CD4-positive, alpha-beta T cell (primary cell): ENCODE measurements at regions not wholly inside any gene's neighbourhood (a gene's known extent, or its start where the extent isn't known, plus 50 kb on each side); places are given as distances from the start of the nearest gene placed in this dataset.

Source experiments
- ATAC-seq: fragments of 200-7000 bp; cut with Tn5 transposase; one replicate; pipeline ENCODE4 v1.10.0; 2022; ENCODE audit warnings: mild to moderate bottlenecking; ENCODE audit not compliant: poor library complexity
- CTCF ChIA-PET: fragments of 350-600 bp; sonication (Branson Sonifier 250); formaldehyde crosslinking; loops from one replicate; lab custom pipeline; 2021; ENCODE audit warnings: antibody characterized with exemption, inconsistent platforms; lab: Charles Lee
- POLR2A ChIA-PET: fragments of 350-600 bp; sonication (Branson Sonifier 250); formaldehyde crosslinking; loops from one replicate; lab custom pipeline; 2021; ENCODE audit warnings: antibody characterized with exemption, inconsistent platforms; lab: Charles Lee
- DNase-seq, 14 experiments: peaks; one replicate each; pipeline ENCODE4 v3.0.0-alpha.2; 2013 to 2020; ENCODE audit warnings: mixed read lengths in 2 of 14
- H3K27ac ChIP-seq, 2 donors: one replicate each; pipeline versions ENCODE4 v1.5.1 to v1.7.0; 2013; ENCODE audit warnings: low read length in 2 of 2, low read depth in 1 of 2, mild to moderate bottlenecking in 1 of 2
- H3K27me3 ChIP-seq, 2 experiments: 1 replicate in 1 of 2; 2 replicates in 1 of 2; pipeline versions ENCODE4 v1.6.1 to v1.7.0; 2013; ENCODE audit warnings: low read length in 2 of 2, control low read depth in 1 of 2, mild to moderate bottlenecking in 1 of 2, moderate library complexity in 1 of 2; ENCODE audit not compliant: insufficient read depth in 2 of 2, control insufficient read depth in 1 of 2
- H3K36me3 ChIP-seq: one replicate; pipeline ENCODE4 v1.6.1; 2013; ENCODE audit warnings: low read length, control low read depth; ENCODE audit not compliant: insufficient read depth
- H3K4me1 ChIP-seq: one replicate; pipeline ENCODE4 v1.6.1; 2013; ENCODE audit warnings: low read length, control low read depth; ENCODE audit not compliant: insufficient read depth
- H3K4me3 ChIP-seq: one replicate; pipeline ENCODE4 v1.5.1; 2013; ENCODE audit warnings: mild to moderate bottlenecking, low read length, moderate library complexity
- H3K9me3 ChIP-seq, 2 experiments: 1 replicate in 1 of 2; 2 replicates in 1 of 2; pipeline versions ENCODE4 v1.6.1 to v1.7.0; 2013; ENCODE audit warnings: low read length in 2 of 2, mild to moderate bottlenecking in 2 of 2, control low read depth in 1 of 2, moderate library complexity in 1 of 2; ENCODE audit not compliant: control insufficient read depth in 1 of 2, insufficient read depth in 1 of 2
- H3K27ac Mint-ChIP-seq: one replicate; pipeline ENCODE4 v1.8.0; 2020; ENCODE audit warnings: mixed read lengths
- H3K27me3 Mint-ChIP-seq: one replicate; pipeline ENCODE4 v1.8.0; 2021; ENCODE audit warnings: mixed read lengths
- H3K36me3 Mint-ChIP-seq: one replicate; pipeline ENCODE4 v1.8.0; 2021; ENCODE audit warnings: low read depth, mixed read lengths
- H3K4me1 Mint-ChIP-seq: one replicate; pipeline ENCODE4 v1.8.0; 2021; ENCODE audit warnings: low read depth, mixed read lengths
- H3K4me3 Mint-ChIP-seq: one replicate; pipeline ENCODE4 v1.8.0; 2020; ENCODE audit warnings: mild to moderate bottlenecking, mixed read lengths
- H3K9me3 Mint-ChIP-seq: one replicate; pipeline ENCODE4 v1.8.0; 2020; ENCODE audit warnings: mixed read lengths
- CTCF ChIP-seq: fragments of 200-600 bp; IDR thresholded peaks from one replicate; pipeline ENCODE4 v1.8.0; 2022; ENCODE audit warnings: antibody characterized with exemption, mild to moderate bottlenecking
- intact Hi-C, 2 experiments: fragments of 100-400 bp; cut with DNase I in 1 of 2; cut with micrococcal nuclease in 1 of 2; formaldehyde crosslinking; loops; one replicate each; pipeline versions ENCODE4 v1.15.1 to v1.9.0; 2023 to 2025; cut with DNase I, micrococcal nuclease

GRCh38 chr4:149980121-149980682 lies 98.0 kb upstream of the DCLK2 start:
- no peaks in the 10 kb centered on the region for H3K36me3 Mint-ChIP-seq
- no peak for TF ChIP-seq CTCF
- no peak overlapping the region for H3K27ac ChIP-seq
- ATAC-seq = no peak
- H3K36me3 ChIP-seq = no peaks in the 10 kb centered on the region
- no peaks in the 10 kb centered on the region for H3K27me3 ChIP-seq
- peaks cover 3% of the 10 kb centered on the region for H3K27me3 Mint-ChIP-seq
- no peaks in the 10 kb centered on the region for H3K4me1 Mint-ChIP-seq
- POLR2A ChIA-PET = no interaction called here
- H3K9me3 Mint-ChIP-seq = no peaks in the 10 kb centered on the region
- H3K4me3 ChIP-seq = no peak overlapping the region
- H3K27ac Mint-ChIP-seq = no peak overlapping the region
- intact Hi-C loops = loop anchor here in 1 of 2 experiments (2.0 kb wide), 1 partner anchor 887 kb away; no protein-coding TSS in a partner anchor
- no peak overlapping the region for H3K4me3 Mint-ChIP-seq
- no peak for DNase-seq
- no peaks in the 10 kb centered on the region for H3K9me3 ChIP-seq
- H3K4me1 ChIP-seq = no peaks in the 10 kb centered on the region
- CTCF ChIA-PET = no interaction called here

GRCh38 chr4:149980941-149981340 lies 97.3 kb upstream of the DCLK2 start:
- peak; percentile 46 for ATAC-seq
- intact Hi-C loops = loop anchor here (1.0 to 2.0 kb wide), 2 partner anchors 886 kb away; no protein-coding TSS in a partner anchor

GRCh38 chr4:149983401-149983800 lies 94.8 kb upstream of the DCLK2 start:
- H3K27ac Mint-ChIP-seq = no peak overlapping the region
- Histone ChIP-seq H3K27me3 (no peaks in the 10 kb centered on the region), H3K9me3 (no peaks in the 10 kb centered on the region), H3K36me3 (no peaks in the 10 kb centered on the region), H3K27ac (no peak overlapping the region), H3K4me3 (no peak overlapping the region), H3K4me1 (no peaks in the 10 kb centered on the region)
- ATAC-seq (no peak), DNase-seq (no peak)
- H3K9me3 Mint-ChIP-seq = no peaks in the 10 kb centered on the region
- H3K4me1 Mint-ChIP-seq = peaks cover 5% of the 10 kb centered on the region
- POLR2A ChIA-PET = no interaction called here
- intact Hi-C loops = no loop called here
- CTCF ChIA-PET = no interaction called here
- H3K36me3 Mint-ChIP-seq = no peaks in the 10 kb centered on the region
- H3K27me3 Mint-ChIP-seq = no peaks in the 10 kb centered on the region
- TF ChIP-seq CTCF = no peak
- no peak overlapping the region for H3K4me3 Mint-ChIP-seq

More at GRCh38 chr4:149980941-149981340, 97.3 kb upstream of the DCLK2 start:
- no peaks in the 10 kb centered on the region for H3K9me3 ChIP-seq
- Mint-ChIP-seq H3K27me3 (peaks cover 3% of the 10 kb centered on the region), H3K4me3 (no peak overlapping the region), H3K4me1 (peaks cover 5% of the 10 kb centered on the region), H3K9me3 (no peaks in the 10 kb centered on the region), H3K36me3 (no peaks in the 10 kb centered on the region), H3K27ac (no peak overlapping the region)
- TF ChIP-seq CTCF = peak; percentile 77
- no peak overlapping the region for H3K27ac ChIP-seq
- ChIA-PET POLR2A (no interaction called here), CTCF (interaction anchor here (1.6 kb wide), 1 partner anchor 886 kb away, joined by 3 read pairs; no protein-coding TSS in a partner anchor)
- H3K27me3 ChIP-seq = no peaks in the 10 kb centered on the region
- no peaks in the 10 kb centered on the region for H3K4me1 ChIP-seq
- H3K36me3 ChIP-seq = no peaks in the 10 kb centered on the region
- H3K4me3 ChIP-seq = no peak overlapping the region
- DNase-seq = peak; percentile 2 to 62 (median 22)
